C1 segment of cervical spinal cord (tissue), 14 donors: ENCODE measurements at regions not wholly inside any gene's neighbourhood (a gene's known extent, or its start where the extent isn't known, plus 50 kb on each side); places are given as distances from the start of the nearest gene placed in this dataset.
"Not testable (repeated sequence)": the region's sequence is repeated elsewhere in the genome, so short reads cannot be mapped to it uniquely, and the experiment has no call there.

Source experiments
- DNase-seq, 14 donors: peaks; one replicate each; lab custom pipeline; 2025; lab: John Stamatoyannopoulos, UW

GRCh38 chr9:27672718-27673117, 99.4 kb upstream of the C9orf72 start:
- no peak for DNase-seq

DNA sequence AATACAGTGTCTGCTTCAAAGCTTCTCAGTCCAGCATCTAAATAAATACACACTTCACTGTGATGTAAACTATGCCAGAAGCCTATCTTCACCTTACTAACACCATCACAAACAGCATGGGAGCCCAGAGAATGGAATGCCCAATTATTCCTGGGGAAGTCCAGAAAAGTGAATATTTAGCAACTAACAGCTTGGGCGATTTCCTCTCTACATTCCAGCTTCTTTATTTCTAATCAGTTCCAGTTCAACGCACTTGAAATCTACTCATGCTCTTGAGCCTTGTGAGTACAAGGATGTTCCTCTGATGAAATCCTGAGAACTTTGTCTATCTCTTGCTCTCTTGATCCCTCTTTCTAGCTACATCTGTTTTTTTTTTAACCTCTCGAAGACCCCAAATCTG, 100.4 kb upstream of the C9orf72 start:
- peak in 1 of 14 donors; percentile 7 for DNase-seq

- DNase-seq = no peak
These were observed 102.1 kb upstream of the C9orf72 start for GRCh38 chr9:27675354-27675753.

- DNase-seq = no peak
These were observed 103.5 kb upstream of the C9orf72 start for GRCh38 chr9:27676827-27677226.

DNA sequence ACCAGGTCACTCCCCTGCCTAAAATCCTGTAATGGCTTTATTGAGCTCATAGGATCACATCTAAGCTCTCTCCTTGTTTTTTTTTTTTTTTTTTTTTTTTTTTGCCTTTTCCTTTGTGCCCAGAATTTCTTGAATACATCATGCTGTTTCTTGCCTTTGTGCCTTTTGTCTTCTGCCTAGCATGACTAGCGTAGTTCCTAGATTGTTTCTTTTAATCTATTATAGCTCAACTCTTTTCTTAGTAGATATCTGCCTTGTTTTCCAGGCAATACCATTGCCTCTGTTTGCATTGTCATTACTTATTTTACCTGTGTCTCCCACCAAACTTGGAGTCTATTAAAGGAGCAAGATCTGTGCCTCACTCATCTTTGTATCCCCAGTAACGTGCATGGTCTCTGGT, 106.1 kb upstream of the C9orf72 start:
- DNase-seq = no peak

DNA sequence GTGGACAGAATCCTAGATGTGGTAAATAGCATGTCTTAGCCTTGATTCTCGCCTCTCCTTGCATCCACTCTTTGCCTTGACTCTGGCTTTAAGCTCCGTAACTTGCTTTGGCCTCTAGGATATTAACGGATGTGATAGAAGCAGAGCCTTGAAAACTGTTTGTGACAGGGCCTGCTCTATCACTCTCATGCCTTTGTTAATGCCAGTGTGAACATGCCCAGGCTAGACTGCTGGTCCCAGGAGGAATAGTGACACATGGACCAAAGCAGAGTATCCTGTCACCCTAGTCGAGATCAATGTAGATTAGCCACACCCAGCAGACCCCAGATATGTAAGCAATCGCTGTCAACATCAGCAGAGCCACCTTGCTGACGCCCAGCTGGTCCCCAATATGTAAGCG, 109.9 kb upstream of the C9orf72 start:
- no peak for DNase-seq

DNA sequence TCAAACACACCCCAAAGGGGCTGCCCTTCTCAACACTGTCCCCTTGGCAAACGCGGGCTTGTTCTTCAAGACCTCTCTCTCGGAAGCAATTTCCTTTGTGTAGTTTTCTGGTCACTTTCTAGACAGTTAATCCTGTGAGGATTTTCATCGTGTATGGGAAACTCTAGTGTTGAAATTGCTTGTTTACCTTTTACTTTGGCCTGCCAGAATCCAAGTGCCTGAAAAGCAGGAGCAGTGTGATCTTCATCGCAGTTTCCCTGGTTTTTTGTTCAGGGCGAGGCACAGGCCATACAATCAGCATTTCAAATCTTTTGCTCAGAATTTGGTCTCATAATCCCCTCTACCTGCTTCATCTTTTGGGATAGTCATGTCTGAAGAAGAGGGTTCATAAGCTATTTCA, 115.7 kb upstream of the C9orf72 start:
- no peak for DNase-seq

DNA sequence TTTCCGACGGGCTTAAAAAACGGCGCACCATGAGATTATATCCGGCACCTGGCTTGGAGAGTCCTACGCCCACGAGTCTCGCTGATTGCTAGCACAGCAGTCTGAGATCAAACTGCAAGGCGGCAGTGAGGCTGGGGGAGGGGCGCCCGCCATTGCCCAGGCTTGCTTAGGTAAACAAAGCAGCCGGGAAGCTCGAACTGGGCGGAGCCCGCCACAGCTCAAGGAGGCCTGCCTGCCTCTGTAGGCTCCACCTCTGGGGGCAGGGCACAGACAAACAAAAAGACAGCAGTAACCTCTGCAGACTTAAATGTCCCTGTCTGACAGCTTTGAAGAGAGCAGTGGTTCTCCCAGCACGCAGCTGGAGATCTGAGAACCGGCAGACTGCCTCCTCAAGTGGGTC, 117.5 kb upstream of the C9orf72 start:
- not testable (repeated sequence) for DNase-seq

DNA sequence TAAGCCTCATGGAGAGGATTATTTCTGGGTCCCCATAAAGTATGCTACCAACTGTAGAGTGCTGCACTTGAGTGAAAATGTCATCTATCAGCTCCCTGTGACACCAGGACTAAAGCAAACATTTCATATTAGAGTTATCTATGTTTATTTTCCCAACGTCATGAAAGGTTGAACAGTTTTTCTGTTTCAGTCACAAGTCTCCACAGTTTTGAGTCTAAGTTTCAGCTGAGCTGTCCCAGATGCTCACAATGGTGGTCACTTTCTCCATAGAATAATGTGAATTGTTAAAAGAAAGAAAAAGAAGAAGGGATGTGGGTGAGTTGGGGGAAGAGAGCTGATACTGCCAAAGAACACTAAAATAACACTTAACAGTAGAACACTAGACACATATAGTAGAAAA, 126.3 kb upstream of the C9orf72 start:
- no peak for DNase-seq

DNA sequence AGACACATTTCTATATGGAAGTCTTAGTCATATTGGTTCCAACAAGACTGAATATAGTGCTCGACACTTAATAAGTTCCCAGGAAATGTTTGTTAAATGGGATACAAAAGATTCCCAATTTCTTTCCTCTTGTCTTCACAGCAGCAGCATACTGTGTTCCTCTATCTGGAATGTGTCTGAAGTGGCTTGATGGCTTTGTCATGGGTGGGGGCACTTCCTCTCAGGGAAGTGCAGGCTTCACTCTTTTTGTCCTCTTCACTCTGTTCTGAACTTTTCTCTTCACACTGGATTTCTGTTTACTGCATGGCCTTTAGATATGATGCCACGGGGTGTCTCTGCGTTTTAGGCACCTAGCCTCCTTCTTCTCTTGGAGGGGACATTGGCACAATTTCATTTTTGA, 127.7 kb upstream of the C9orf72 start:
- no peak for DNase-seq

DNA sequence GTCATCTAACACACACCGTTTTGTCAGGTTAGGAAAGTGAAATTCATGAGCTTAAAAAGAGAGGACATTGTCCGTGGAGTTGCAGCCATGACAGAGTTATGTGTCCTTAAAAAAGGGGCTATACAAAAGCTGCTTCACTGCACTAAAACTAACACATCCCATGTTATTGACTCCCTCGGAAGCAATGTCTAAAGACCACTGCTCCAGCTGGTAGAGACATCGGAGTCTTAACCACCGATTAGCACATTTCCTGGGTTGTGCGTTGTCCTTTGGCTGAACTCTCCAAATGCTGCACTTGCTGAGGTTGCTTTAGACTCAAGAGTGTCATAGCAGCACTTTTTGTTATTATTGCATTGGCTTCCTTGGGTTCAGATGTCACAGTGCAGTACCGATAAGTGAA, 128.3 kb upstream of the C9orf72 start:
- no peak for DNase-seq

DNA sequence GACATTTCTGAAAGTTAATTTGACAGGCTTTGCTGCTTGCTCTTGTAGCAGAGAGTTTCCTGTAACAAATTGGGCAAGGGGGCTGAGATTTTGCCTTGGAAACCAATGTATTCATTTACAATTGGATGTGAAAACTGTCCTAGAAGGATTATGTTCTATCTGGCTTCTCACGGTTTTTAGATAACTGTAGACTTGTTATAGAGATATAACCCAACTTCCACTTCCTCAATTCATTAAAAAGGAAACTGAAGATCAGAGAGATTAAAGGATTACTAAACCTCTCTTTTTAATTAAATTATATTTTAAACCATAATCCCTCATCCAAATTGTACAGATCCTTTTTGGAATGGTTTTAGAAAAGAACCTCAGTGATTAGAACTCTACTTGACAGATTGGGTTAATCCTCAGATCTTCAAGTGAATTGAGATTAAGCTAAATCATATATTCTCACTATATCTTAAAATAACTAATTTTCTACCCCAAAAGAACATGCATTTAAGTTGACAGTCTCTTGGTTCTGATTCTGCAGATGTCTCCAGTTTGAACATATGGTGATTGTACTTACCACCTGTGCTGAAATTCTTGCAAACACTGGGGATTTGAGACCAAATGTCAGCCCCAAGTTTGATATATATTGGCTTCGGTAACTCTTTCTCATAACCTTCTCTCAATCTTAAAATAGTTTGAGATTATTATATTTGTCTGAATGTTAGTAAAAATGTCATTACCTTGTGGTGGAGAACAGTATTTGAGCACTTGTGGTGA, 130.1 kb upstream of the C9orf72 start:
- peak in 1 of 14 donors; percentile 73 for DNase-seq

DNA sequence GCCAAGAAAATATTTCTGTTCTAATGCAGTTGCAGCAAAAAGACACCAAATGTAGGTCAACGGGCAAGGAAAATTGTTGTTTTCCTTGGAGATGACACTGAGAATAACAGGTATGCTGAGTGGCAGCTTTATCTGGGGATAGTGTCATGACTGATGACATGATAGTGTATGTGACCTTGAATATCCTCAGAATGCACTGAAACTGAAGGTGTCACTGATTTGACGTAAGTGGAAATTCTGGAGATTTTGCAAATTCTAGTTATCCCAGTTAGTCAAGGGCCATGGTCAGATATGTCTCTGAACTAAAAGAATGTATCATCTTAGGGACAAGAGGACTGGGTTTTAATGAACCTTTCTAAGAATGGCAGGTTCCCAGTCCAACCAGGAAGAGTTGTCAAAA, 138.0 kb upstream of the C9orf72 start:
- no peak for DNase-seq

DNA sequence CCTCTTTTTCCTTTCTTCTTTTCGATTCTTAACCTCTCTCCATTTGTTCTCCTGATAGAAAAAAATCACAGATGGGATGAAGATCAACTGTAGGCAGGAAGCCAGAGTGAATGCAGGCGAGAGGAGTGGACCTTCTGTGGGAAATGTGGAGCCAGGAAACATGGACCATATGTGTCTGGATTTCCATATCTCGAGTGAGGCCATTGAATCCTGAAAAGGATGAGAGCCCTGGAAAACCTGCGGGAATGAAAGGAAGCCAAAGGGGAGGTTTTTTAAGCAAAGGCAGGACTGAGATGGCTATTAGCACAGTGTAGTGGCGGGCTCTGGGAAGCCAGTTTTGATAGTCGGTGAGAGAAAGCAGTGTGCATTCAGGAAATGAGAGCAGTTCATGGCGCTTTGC, 139.5 kb upstream of the C9orf72 start:
- DNase-seq = peak in 1 of 14 donors; percentile 94

- DNase-seq = peak in 1 of 14 donors; percentile 97
These were observed 141.1 kb upstream of the C9orf72 start for GRCh38 chr9:27714388-27714787.

- peak in 1 of 14 donors; percentile 7 for DNase-seq
These were observed 142.4 kb upstream of the C9orf72 start for GRCh38 chr9:27715651-27716050.

GRCh38 chr9:27717991-27718390, 144.7 kb upstream of the C9orf72 start:
- no peak for DNase-seq

GRCh38 chr9:27719711-27720110, 146.4 kb upstream of the C9orf72 start:
- no peak for DNase-seq

- no peak for DNase-seq
These were observed 149.6 kb upstream of the C9orf72 start for GRCh38 chr9:27722866-27723265.

DNA sequence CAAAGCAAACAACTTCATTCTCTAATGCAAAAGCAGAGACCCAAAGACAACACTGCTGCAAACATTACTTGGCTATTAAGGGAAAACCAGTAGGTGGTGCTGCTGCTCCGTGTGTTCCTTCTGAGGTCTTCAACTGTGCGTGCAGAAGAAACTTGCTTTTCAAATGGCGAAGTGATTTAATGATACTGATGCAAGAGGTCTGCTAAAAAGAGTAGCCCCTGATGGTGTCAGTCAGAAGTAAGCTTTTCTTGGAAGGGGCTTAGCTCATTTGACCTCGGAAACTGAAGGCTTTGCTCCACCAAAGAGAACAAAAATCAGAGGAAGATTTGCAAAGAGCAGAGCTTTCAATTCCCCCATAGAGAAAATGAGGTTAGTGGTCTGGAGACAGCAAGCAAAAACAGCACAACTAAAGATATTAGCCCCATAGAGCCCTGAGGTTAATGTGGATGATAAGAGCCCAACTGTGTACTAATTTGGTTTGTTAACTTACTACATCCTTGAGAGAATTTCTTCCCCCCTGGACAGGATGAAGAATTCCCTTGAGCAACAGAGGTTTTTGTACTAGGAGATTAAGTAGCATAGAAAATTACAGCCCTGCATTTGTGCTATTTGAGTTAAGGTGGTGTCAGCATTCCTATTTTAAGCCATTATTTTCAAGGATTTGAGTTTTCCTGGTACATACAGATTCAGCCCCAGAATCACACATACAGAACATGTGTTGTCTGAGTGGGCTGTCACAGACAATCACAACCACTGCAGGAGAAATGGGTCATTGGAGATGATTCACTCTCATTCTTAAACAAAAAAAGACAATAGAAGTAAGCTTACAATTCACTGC, 153.2 kb upstream of the C9orf72 start:
- DNase-seq = peak in 10 of 14 donors; percentile 1 to 72 (median 36)

GRCh38 chr9:27732494-27732893, 159.2 kb upstream of the C9orf72 start:
- no peak for DNase-seq

- DNase-seq = no peak
These were observed 170.2 kb upstream of the C9orf72 start for GRCh38 chr9:27743490-27743889.

DNA sequence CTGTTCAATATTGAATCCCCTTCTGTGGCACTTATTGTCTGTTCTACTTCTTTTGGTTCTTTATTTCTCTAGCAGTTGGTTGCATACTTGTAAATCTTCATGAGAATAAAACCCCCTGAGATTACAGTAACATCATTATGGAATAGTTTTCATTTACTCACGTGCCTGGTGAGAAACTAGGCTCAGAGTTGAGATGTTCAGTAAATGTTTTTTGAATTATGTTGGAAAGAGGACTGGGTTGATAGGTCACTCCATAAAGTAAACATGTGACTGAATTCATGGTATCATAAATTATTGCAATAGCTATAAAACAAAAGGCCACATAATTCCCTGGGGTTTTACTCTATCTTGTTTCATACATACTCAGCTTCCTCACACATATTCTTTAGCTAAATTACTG, 174.2 kb upstream of the C9orf72 start:
- DNase-seq = no peak
